HCT116 (cell line): ENCODE measurements at regions not wholly inside any gene's neighbourhood (a gene's known extent, or its start where the extent isn't known, plus 50 kb on each side); places are given as distances from the start of the nearest gene placed in this dataset.

Experiments
- ATAC-seq: fragments of 200-7000 bp; cut with Tn5 transposase; 2 replicates; pipeline ENCODE4 v1.9.1; 2020; ENCODE audit warnings: mild to moderate bottlenecking, moderate library complexity
- BruUV-seq: library from RNA; stranded (reverse); fragments of 400-500 nt; replicated peaks from 2 replicates; lab custom pipeline; 2021; lab: Mats Ljungman, UMichigan
- CTCF ChIA-PET: fragments of 300-600 bp; sonication (Branson Sonifier 250); formaldehyde crosslinking; loops from one replicate; lab custom pipeline; 2021; ENCODE audit warnings: antibody characterized with exemption; lab: Charles Lee
- POLR2A ChIA-PET: fragments of 300-600, 350-600 bp; sonication (Branson Sonifier 250); formaldehyde crosslinking; loops from one replicate; lab custom pipeline; 2021; ENCODE audit warnings: antibody characterized with exemption; lab: Charles Lee
- RAD21 ChIA-PET, 2 experiments: fragments of 300-600 bp; sonication (Branson Sonifier 250); formaldehyde crosslinking; loops; one replicate each; lab custom pipeline; 2023; ENCODE audit warnings: low total read pairs in 2 of 2; ENCODE audit not compliant: uncharacterized antibody in 2 of 2, unreplicated experiment in 2 of 2, low non-redundant PET in 1 of 2; lab: Charles Lee
- DNase-seq: peaks from one replicate; pipeline ENCODE4 v3.0.0-alpha.2; 2010; ENCODE audit warnings: low read depth, low spot score
- H2AFZ ChIP-seq: fragments of 200-600 bp; shearing (Covaris generic), sonication (generic); 2 replicates; pipeline ENCODE4 v1.6.1; 2017; ENCODE audit warnings: low read depth, mixed run types, mixed read lengths, antibody characterized with exemption, low read length; ENCODE audit not compliant: poor library complexity, severe bottlenecking
- H3K27ac ChIP-seq: 2 replicates; pipeline ENCODE4 v1.5.1; 2012; ENCODE audit warnings: low read depth, low read length
- H3K27me3 ChIP-seq: fragments of 200-600 bp; sonication (generic); 2 replicates; pipeline ENCODE4 v1.6.1; 2016; ENCODE audit warnings: mixed run types, low read length, mixed read lengths; ENCODE audit not compliant: insufficient read depth
- H3K36me3 ChIP-seq, 2 experiments: fragments of 200-500 bp in 1 of 2; fragments of 200-600 bp in 1 of 2; sonication (Bioruptor generic) in 1 of 2; sonication (generic) in 1 of 2; 2 replicates each; pipeline versions ENCODE4 v1.5.1 to v1.6.1; 2014 to 2016; ENCODE audit warnings: low read length in 2 of 2, inconsistent platforms in 1 of 2, mixed read lengths in 1 of 2, mixed run types in 1 of 2; ENCODE audit not compliant: insufficient read depth in 2 of 2, control insufficient read depth in 1 of 2
- H3K4me1 ChIP-seq, 2 experiments: fragments of 200-600 bp in 1 of 2; sonication (generic) in 1 of 2; 2 replicates each; pipeline versions ENCODE4 v1.5.1 to v1.6.1; 2012 to 2017; ENCODE audit warnings: low read length in 2 of 2, inconsistent platforms in 1 of 2, mild to moderate bottlenecking in 1 of 2, mixed read lengths in 1 of 2, mixed run types in 1 of 2, moderate library complexity in 1 of 2; ENCODE audit not compliant: insufficient read depth in 2 of 2, control insufficient read depth in 1 of 2
- H3K4me2 ChIP-seq: fragments of 200-600 bp; sonication (generic); 2 replicates; pipeline ENCODE4 v1.6.1; 2017; ENCODE audit warnings: mixed run types, low read length, mixed read lengths
- H3K4me3 ChIP-seq, 2 experiments: fragments of 200-600 bp in 1 of 2; sonication (generic) in 1 of 2; replicated peaks in 1 of 2; 2 replicates each; pipeline ENCODE4 v1.5.1; 2011 to 2016; ENCODE audit warnings: low read length in 2 of 2, control low read depth in 1 of 2, low read depth in 1 of 2, mild to moderate bottlenecking in 1 of 2, mixed read lengths in 1 of 2, mixed run types in 1 of 2
- H3K79me2 ChIP-seq: fragments of 200-600 bp; sonication (generic); 2 replicates; pipeline ENCODE4 v1.6.1; 2017; ENCODE audit warnings: mild to moderate bottlenecking, mixed run types, low read length, moderate library complexity, mixed read lengths; ENCODE audit not compliant: insufficient read depth
- H3K9ac ChIP-seq: fragments of 200-600 bp; sonication (generic); 2 replicates; pipeline ENCODE4 v1.6.1; 2016; ENCODE audit warnings: low read length, mixed read lengths
- H3K9me2 ChIP-seq: fragments of 200-600 bp; sonication (generic), shearing (Covaris generic); 2 replicates; pipeline ENCODE4 v1.6.1; 2017; ENCODE audit warnings: mixed run types, mild to moderate bottlenecking, moderate library complexity; ENCODE audit not compliant: insufficient read depth
- H3K9me3 ChIP-seq, 2 experiments: fragments of 200-500 bp in 1 of 2; fragments of 200-600 bp in 1 of 2; sonication (Bioruptor generic) in 1 of 2; sonication (generic) in 1 of 2; 2 replicates each; pipeline ENCODE4 v1.6.1; 2014 to 2017; ENCODE audit warnings: low read length in 2 of 2, mixed read lengths in 2 of 2, inconsistent platforms in 1 of 2, low read depth in 1 of 2, mild to moderate bottlenecking in 1 of 2, mixed run types in 1 of 2, moderate library complexity in 1 of 2; ENCODE audit not compliant: control insufficient read depth in 1 of 2, insufficient read depth in 1 of 2
- H4K20me1 ChIP-seq: fragments of 200-600 bp; sonication (generic), shearing (Covaris generic); 2 replicates; pipeline ENCODE4 v1.6.1; 2017; ENCODE audit warnings: mixed run types, mild to moderate bottlenecking, moderate library complexity; ENCODE audit not compliant: insufficient read depth
- CBX3 ChIP-seq: IDR thresholded peaks from 2 replicates; pipeline ENCODE4 v1.6.1; 2012; ENCODE audit warnings: low read depth
- CEBPB ChIP-seq: IDR thresholded peaks from 2 replicates; pipeline ENCODE4 v1.6.1; 2012; ENCODE audit warnings: low read depth
- EGR1 ChIP-seq: IDR thresholded peaks from 2 replicates; pipeline ENCODE4 v1.6.1; 2012; ENCODE audit warnings: low read depth
- ELF1 ChIP-seq: IDR thresholded peaks from 2 replicates; pipeline ENCODE4 v1.6.1; 2012; ENCODE audit warnings: low read depth, borderline replicate concordance
- EZH2 ChIP-seq: fragments of 200-600 bp; sonication (generic); IDR thresholded peaks from 2 replicates; pipeline ENCODE4 v1.6.1; 2017; ENCODE audit warnings: antibody characterized with exemption, mixed run types
- FOSL1 ChIP-seq: IDR thresholded peaks from 2 replicates; pipeline ENCODE4 v1.6.1; 2012; ENCODE audit warnings: low read depth
- POLR2A ChIP-seq: IDR thresholded peaks from 2 replicates; pipeline ENCODE4 v1.7.0; 2011; ENCODE audit warnings: borderline replicate concordance; ENCODE audit not compliant: insufficient read depth, insufficient read length; ENCODE audit errors: extremely low read depth
- RAD21 ChIP-seq: IDR thresholded peaks from 2 replicates; pipeline ENCODE4 v1.6.1; 2012; ENCODE audit warnings: low read depth, mild to moderate bottlenecking
- SP1 ChIP-seq: IDR thresholded peaks from 2 replicates; pipeline ENCODE4 v1.6.1; 2012; ENCODE audit warnings: low read depth
- YY1 ChIP-seq: IDR thresholded peaks from 2 replicates; pipeline ENCODE4 v1.6.1; 2011; ENCODE audit warnings: low read length, low read depth, moderate library complexity, mild to moderate bottlenecking; ENCODE audit not compliant: insufficient replicate concordance; ENCODE audit errors: extremely low read depth
- ZFX ChIP-seq: fragments of 450-650 bp; IDR thresholded peaks from 2 replicates; pipeline ENCODE4 v1.6.1; 2017
- ZNF274 ChIP-seq: fragments of 200-500 bp; sonication (Bioruptor generic); IDR thresholded peaks from 2 replicates; pipeline ENCODE4 v1.6.1; 2014; ENCODE audit warnings: mild to moderate bottlenecking, low read depth, low read length, inconsistent platforms
- intact Hi-C: fragments of 100-400 bp; cut with micrococcal nuclease; formaldehyde crosslinking; loops from 2 replicates; pipeline ENCODE4 v1.10.0; 2022
- TF ChIP-seq, protein P1 (sequence below): IDR thresholded peaks from 2 replicates; pipeline ENCODE4 v1.6.1; 2012
- TF ChIP-seq, protein P2 (sequence below): IDR thresholded peaks from 2 replicates; pipeline ENCODE4 v1.6.1; 2012

DNA sequence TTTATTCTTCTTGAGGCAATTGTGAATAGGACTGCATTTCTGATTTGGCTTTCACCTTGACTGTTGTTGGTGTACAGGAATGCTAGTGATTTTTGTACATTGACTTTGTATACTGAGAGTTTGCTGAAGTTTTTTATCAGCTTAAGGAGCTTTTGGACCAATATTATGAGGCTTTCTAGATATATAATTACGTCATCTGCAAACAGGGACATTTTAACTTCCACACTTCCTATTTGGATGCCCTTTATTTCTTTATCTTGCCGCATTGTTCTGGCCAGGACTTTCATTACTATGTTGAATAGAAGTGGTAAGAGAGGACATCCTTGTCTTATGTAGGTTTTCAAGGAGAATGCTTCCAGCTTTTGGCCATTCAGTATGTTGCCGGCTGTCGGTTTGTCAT is 425.4 kb upstream of the CHAC2 start:
- Histone ChIP-seq H2AFZ (no peak overlapping the region), H3K9me2 (no peaks in the 10 kb centered on the region), H3K79me2 (no peaks in the 10 kb centered on the region), H3K9me3 (no peaks in the 10 kb centered on the region), H3K4me3 (no peak overlapping the region), H3K4me2 (no peak overlapping the region), H3K36me3 (no peaks in the 10 kb centered on the region), H3K9ac (no peak overlapping the region), H3K4me1 (no peaks in the 10 kb centered on the region), H3K27ac (no peak overlapping the region), H4K20me1 (no peaks in the 10 kb centered on the region), H3K27me3 (no peaks in the 10 kb centered on the region)
- POLR2A ChIA-PET: no interaction called here
- intact Hi-C loops: no loop called here
- no TSS peak for BruUV-seq
- no peak for ATAC-seq
- DNase-seq: no peak
- TF ChIP-seq ZNF274 (no peak), POLR2A (no peak), FOSL1 (no peak), SP1 (no peak), ELF1 (no peak), CBX3 (no peak)
- TF ChIP-seq, protein P1, sequence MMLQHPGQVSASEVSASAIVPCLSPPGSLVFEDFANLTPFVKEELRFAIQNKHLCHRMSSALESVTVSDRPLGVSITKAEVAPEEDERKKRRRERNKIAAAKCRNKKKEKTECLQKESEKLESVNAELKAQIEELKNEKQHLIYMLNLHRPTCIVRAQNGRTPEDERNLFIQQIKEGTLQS: no peak
- RAD21 ChIA-PET: no interaction called here
- CTCF ChIA-PET: no interaction called here

DNA sequence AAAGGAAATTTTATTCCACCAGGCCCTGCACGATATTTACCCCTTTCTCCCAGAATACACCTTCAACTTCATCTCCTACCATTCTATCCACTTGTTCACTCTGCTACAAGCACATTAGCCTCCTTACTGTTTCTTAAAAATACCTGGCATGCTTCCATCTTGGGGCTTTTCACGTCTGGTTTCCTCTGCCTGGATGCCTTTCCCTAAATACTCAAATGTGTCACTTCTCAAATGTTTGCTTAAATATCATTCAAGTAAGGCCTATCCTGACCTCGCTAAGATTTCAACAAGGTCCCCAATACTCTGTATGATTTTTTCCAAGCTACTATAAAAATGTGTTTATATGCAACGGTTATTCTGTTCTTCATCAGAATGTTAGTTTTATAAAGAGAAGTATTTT is 433.0 kb upstream of the CHAC2 start:
- CTCF ChIA-PET: no interaction called here
- no peak overlapping the region for H3K9ac ChIP-seq
- peak overlapping the region; percentile 75 for H2AFZ ChIP-seq
- RAD21 ChIA-PET: no interaction called here
- no peak overlapping the region for H3K4me3 ChIP-seq
- H3K4me2 ChIP-seq: no peak overlapping the region
- H3K27ac ChIP-seq: no peak overlapping the region
- H3K9me3 ChIP-seq: no peaks in the 10 kb centered on the region
- DNase-seq: no peak
- no peak for ATAC-seq
- no peaks in the 10 kb centered on the region for H3K9me2 ChIP-seq
- no peaks in the 10 kb centered on the region for H3K4me1 ChIP-seq
- H3K27me3 ChIP-seq: no peaks in the 10 kb centered on the region
- TF ChIP-seq CEBPB (no peak), ELF1 (no peak), EZH2 (no peak), ZFX (no peak), EGR1 (no peak), POLR2A (no peak), YY1 (no peak), RAD21 (no peak)
- TF ChIP-seq, protein P2, sequence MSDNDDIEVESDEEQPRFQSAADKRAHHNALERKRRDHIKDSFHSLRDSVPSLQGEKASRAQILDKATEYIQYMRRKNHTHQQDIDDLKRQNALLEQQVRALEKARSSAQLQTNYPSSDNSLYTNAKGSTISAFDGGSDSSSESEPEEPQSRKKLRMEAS: no peak
- no peaks in the 10 kb centered on the region for H3K79me2 ChIP-seq
- POLR2A ChIA-PET: no interaction called here
- no peaks in the 10 kb centered on the region for H3K36me3 ChIP-seq
- no TSS peak for BruUV-seq
- intact Hi-C loops: no loop called here
- H4K20me1 ChIP-seq: no peaks in the 10 kb centered on the region
